ENCODE measurements at regions not wholly inside any gene's neighbourhood (a gene's known extent, or its start where the extent isn't known, plus 50 kb on each side); places are given as distances from the start of the nearest gene placed in this dataset.

GRCh38 chr1:78797108-78797781, 147.6 kb downstream of the IFI44 start:
- no peak for DNase-seq

DNA sequence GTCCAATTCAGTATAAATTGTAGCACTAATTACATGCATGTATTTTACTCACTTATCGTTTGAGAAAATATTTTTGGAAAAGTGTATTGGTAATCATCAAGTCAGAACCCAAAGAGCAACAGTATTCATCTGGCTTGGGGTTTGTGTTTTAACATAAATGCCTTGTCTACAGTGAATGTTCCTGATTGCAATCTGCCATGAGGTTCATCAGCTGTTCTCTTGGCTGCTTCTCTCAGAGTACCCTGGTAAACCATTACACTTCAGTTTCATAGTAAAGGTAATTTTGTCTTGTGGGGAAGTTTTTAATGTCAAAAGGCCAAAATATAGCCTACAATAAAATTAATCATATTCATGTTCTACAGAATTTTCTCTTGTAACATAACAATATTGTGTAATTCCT, 150.3 kb downstream of the IFI44 start:
- no peak for DNase-seq

- no peak for DNase-seq
These were observed 164.5 kb downstream of the IFI44 start for GRCh38 chr1:78814176-78814575.

DNA sequence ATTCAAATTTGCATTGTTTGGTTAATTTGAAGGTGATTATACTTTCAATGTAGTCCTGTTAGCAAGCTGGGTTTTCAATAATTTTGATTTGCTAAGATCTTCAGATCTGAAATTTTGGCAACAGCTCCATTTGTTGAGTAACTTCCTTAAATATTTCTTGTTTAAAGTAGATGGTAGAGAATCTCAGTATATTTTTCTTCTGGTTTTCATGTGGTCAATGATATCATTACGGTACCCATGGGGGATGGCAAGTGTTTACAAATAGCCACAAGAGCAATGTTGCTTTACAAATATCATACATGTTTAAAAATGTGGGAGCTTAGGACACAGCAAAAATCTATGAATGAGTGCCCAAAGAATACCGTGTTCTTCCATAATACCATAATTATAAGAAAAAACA, 175.9 kb downstream of the IFI44 start:
- peak; percentile 9 for DNase-seq

- no peak for DNase-seq
These were observed 176.9 kb downstream of the ADGRL4 start for GRCh38 chr1:78829644-78830043.

GRCh38 chr1:78830321-78830720, 176.2 kb downstream of the ADGRL4 start:
- no peak for DNase-seq

GRCh38 chr1:78831731-78832360, 174.7 kb downstream of the ADGRL4 start:
- DNase-seq, result peak; percentile 99

- DNase-seq, result peak; percentile 89
These were observed 173.0 kb downstream of the ADGRL4 start for GRCh38 chr1:78833491-78833890.

GRCh38 chr1:78834201-78834741, 172.3 kb downstream of the ADGRL4 start:
- DNase-seq, result peak; percentile 8

- DNase-seq, result no peak
These were observed 169.8 kb downstream of the ADGRL4 start for GRCh38 chr1:78836726-78837125.

DNA sequence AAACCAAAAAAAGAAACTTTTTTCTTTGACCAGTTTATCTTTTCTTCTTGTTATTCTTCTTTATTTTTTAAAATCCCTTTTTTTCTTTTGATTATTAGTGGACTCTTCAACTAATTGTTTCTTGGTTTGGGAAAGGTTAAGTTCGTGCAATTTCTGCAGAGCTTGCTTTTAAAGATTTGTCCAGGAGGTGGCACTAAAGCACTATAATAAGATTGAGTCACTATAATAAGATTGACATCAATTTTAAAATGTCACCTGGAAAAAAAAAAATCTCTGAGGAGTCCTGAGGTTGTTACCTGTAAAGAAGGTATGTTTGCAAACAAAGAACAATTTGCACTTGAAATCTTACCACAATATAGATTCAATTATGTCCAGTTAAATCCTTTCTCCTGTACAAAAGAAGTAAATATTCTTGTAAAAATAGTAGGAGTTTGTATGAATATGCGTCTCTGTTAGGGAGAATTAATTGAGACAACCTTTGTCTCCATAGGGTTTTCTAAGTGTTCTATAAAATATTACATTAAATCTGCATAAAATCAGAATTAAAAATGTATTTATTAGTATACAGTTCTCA, 166.7 kb downstream of the ADGRL4 start:
- peak; percentile 40 for DNase-seq
